Mesenchymal stem cell (in vitro differentiated cells and primary cell): ENCODE measurements at regions not wholly inside any gene's neighbourhood (a gene's known extent, or its start where the extent isn't known, plus 50 kb on each side); places are given as distances from the start of the nearest gene placed in this dataset.

Experiments
- DNase-seq: peaks from one replicate; pipeline ENCODE4 v3.0.0-alpha.2; 2013
- H2AFZ ChIP-seq: one replicate; pipeline ENCODE4 v1.6.1; 2013; ENCODE audit warnings: low read depth, mild to moderate bottlenecking, control low read depth, inconsistent platforms, low read length, moderate library complexity
- H2AK5ac ChIP-seq: 2 replicates; pipeline ENCODE4 v1.6.1; 2013; ENCODE audit warnings: low read length, moderate library complexity, mild to moderate bottlenecking, inconsistent platforms; ENCODE audit not compliant: severe bottlenecking
- H2BK120ac ChIP-seq: one replicate; pipeline ENCODE4 v1.6.1; 2013; ENCODE audit warnings: low read depth, mild to moderate bottlenecking, inconsistent platforms, low read length, moderate library complexity
- H2BK12ac ChIP-seq, 2 experiments: one replicate each; pipeline ENCODE4 v1.6.1; 2013; ENCODE audit warnings: inconsistent platforms in 2 of 2, low read length in 2 of 2, mild to moderate bottlenecking in 2 of 2, moderate library complexity in 2 of 2, control low read depth in 1 of 2
- H2BK15ac ChIP-seq: one replicate; pipeline ENCODE4 v1.6.1; 2013; ENCODE audit warnings: mild to moderate bottlenecking, low read depth, inconsistent platforms; ENCODE audit not compliant: poor library complexity, severe bottlenecking
- H2BK5ac ChIP-seq: 2 replicates; pipeline ENCODE4 v1.6.1; 2013; ENCODE audit warnings: low read depth, mild to moderate bottlenecking, low read length, control low read depth, inconsistent platforms; ENCODE audit not compliant: poor library complexity, severe bottlenecking
- H3K14ac ChIP-seq, 2 experiments: one replicate each; pipeline ENCODE4 v1.6.1; 2013; ENCODE audit warnings: inconsistent platforms in 2 of 2, low read length in 2 of 2, control low read depth in 1 of 2, mild to moderate bottlenecking in 1 of 2, moderate library complexity in 1 of 2
- H3K18ac ChIP-seq, 2 experiments: one replicate each; pipeline ENCODE4 v1.6.1; 2013; ENCODE audit warnings: inconsistent platforms in 2 of 2, low read length in 2 of 2, control low read depth in 1 of 2, low read depth in 1 of 2, mild to moderate bottlenecking in 1 of 2
- H3K23ac ChIP-seq, 2 experiments: one replicate each; pipeline ENCODE4 v1.6.1; 2013; ENCODE audit warnings: inconsistent platforms in 2 of 2, low read length in 2 of 2, mild to moderate bottlenecking in 2 of 2, moderate library complexity in 2 of 2, control low read depth in 1 of 2
- H3K27ac ChIP-seq: 2 replicates; pipeline ENCODE4 v1.5.1; 2013; ENCODE audit warnings: mild to moderate bottlenecking, moderate library complexity, low read length, control low read depth, inconsistent platforms; ENCODE audit not compliant: poor library complexity, severe bottlenecking
- H3K27me3 ChIP-seq, 2 experiments: 2 replicates each; pipeline versions ENCODE4 v1.6.1 to v1.7.0; 2013; ENCODE audit warnings: low read length in 2 of 2, mild to moderate bottlenecking in 2 of 2, moderate library complexity in 2 of 2, control low read depth in 1 of 2, inconsistent platforms in 1 of 2; ENCODE audit not compliant: control insufficient read depth in 1 of 2, insufficient read depth in 1 of 2
- H3K36me3 ChIP-seq, 2 experiments: 2 replicates each; pipeline versions ENCODE4 v1.6.1 to v1.7.0; 2013; ENCODE audit warnings: low read length in 2 of 2, control low read depth in 1 of 2, inconsistent platforms in 1 of 2, low read depth in 1 of 2, mild to moderate bottlenecking in 1 of 2; ENCODE audit not compliant: insufficient read depth in 2 of 2, control insufficient read depth in 1 of 2
- H3K4ac ChIP-seq, 2 experiments: one replicate each; pipeline ENCODE4 v1.6.1; 2013; ENCODE audit warnings: inconsistent platforms in 2 of 2, low read length in 2 of 2, mild to moderate bottlenecking in 2 of 2, moderate library complexity in 2 of 2, control low read depth in 1 of 2, low read depth in 1 of 2
- H3K4me1 ChIP-seq: 2 replicates; pipeline ENCODE4 v1.6.1; 2013; ENCODE audit warnings: low read depth, low read length, control low read depth; ENCODE audit not compliant: control insufficient read depth, insufficient read depth
- H3K4me2 ChIP-seq: 2 replicates; pipeline ENCODE4 v1.6.1; 2013; ENCODE audit warnings: low read length, mild to moderate bottlenecking, inconsistent platforms; ENCODE audit not compliant: poor library complexity, severe bottlenecking
- H3K4me3 ChIP-seq, 2 experiments: 2 replicates each; pipeline versions ENCODE4 v1.5.1 to v1.7.0; 2013; ENCODE audit warnings: low read length in 2 of 2, mild to moderate bottlenecking in 2 of 2, control low read depth in 1 of 2, low read depth in 1 of 2; ENCODE audit not compliant: insufficient read depth in 1 of 2
- H3K79me1 ChIP-seq: replicated peaks from 2 replicates; pipeline ENCODE4 v1.6.1; 2013; ENCODE audit warnings: mild to moderate bottlenecking, control low read depth, low read length, inconsistent platforms; ENCODE audit not compliant: poor library complexity, severe bottlenecking
- H3K9ac ChIP-seq: 2 replicates; pipeline ENCODE4 v1.7.0; 2013; ENCODE audit warnings: mild to moderate bottlenecking, low read length, moderate library complexity
- H3K9me3 ChIP-seq: 2 replicates; pipeline ENCODE4 v1.7.0; 2013; ENCODE audit warnings: mild to moderate bottlenecking, low read length; ENCODE audit not compliant: control insufficient read depth
- H4K8ac ChIP-seq: one replicate; pipeline ENCODE4 v1.6.1; 2013; ENCODE audit warnings: inconsistent platforms, mild to moderate bottlenecking, low read length, moderate library complexity
- H4K91ac ChIP-seq: one replicate; pipeline ENCODE4 v1.6.1; 2013; ENCODE audit warnings: mild to moderate bottlenecking, low read length, inconsistent platforms
- WGBS: methylation state at CpG from one replicate; pipeline ENCODE4 v1.1.7; 2013; ENCODE audit warnings: mixed read lengths; 5-methylcytosine and 5-hydroxymethylcytosine counted together

DNA sequence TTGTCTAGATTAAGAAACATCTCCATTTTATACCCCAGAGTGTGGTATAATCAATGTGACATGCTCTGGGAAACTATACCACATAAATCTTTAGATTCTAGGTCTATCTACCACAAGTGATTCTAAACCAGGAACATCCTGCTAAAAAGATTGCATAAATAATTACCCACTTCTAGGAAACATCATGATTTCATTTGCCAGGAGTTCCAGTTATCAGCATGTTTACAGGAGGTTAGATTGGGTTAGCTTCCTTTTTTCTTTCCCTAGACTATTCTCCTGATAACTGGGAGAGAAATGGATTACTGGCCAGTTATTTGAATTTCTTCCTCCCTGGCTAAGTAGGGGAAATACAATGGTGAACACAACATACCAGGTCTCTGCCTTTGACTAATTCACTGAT lies 230.3 kb upstream of the BOD1L1 start:
- Histone ChIP-seq H2BK5ac (no peak overlapping the region), H2BK15ac (no peak overlapping the region), H3K14ac (no peak overlapping the region), H2AK5ac (no peak overlapping the region), H2BK120ac (no peak overlapping the region), H3K27ac (no peak overlapping the region), H3K4me1 (no peaks in the 10 kb centered on the region), H4K8ac (no peak overlapping the region), H3K36me3 (no peaks in the 10 kb centered on the region), H3K9me3 (peaks cover 13% of the 10 kb centered on the region), H3K79me1 (no peaks in the 10 kb centered on the region), H4K91ac (no peak overlapping the region), H3K4me2 (no peak overlapping the region), H3K27me3 (no peaks in the 10 kb centered on the region), H2AFZ (no peak overlapping the region), H3K4ac (no peak overlapping the region), H2BK12ac (no peak overlapping the region), H3K4me3 (no peak overlapping the region), H3K18ac (no peak overlapping the region), H3K23ac (no peak overlapping the region), H3K9ac (no peak overlapping the region)
- no peak for DNase-seq

DNA sequence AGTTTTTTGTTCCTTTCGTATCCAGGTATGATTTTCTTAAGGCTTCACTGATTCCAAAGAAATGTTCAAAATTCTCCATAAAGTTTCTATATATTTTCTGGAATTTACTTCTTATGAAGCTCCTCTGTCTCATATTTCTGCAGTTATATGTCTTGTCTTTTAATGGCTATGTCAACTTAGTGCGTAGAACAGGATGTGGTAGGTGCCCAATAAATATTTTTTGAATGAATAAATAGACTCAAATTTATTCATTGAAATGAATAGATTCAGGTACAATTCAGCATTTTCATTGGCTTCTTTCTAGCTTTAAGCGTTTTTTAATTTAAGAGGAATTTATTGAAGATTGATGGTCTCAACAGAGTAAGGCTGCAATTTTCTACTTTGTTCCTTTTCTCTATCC lies 231.9 kb upstream of the BOD1L1 start:
- H2BK120ac ChIP-seq, result no peak overlapping the region

GRCh38 chr4:13860126-13860525 lies 232.6 kb upstream of the BOD1L1 start:
- H3K36me3 ChIP-seq, result no peaks in the 10 kb centered on the region
- peaks cover 21% of the 10 kb centered on the region for H3K9me3 ChIP-seq
- H2BK5ac ChIP-seq, result no peak overlapping the region
- H4K8ac ChIP-seq, result no peak overlapping the region
- no peak overlapping the region for H4K91ac ChIP-seq
- H2BK120ac ChIP-seq, result no peak overlapping the region
- no peak overlapping the region for H2BK12ac ChIP-seq
- no peak overlapping the region for H2BK15ac ChIP-seq
- no peak overlapping the region for H3K4me3 ChIP-seq
- H3K4ac ChIP-seq, result no peak overlapping the region
- no peak overlapping the region for H3K23ac ChIP-seq
- no peak overlapping the region for H3K9ac ChIP-seq
- H3K79me1 ChIP-seq, result no peaks in the 10 kb centered on the region
- H2AK5ac ChIP-seq, result no peak overlapping the region
- no peaks in the 10 kb centered on the region for H3K27me3 ChIP-seq
- H3K18ac ChIP-seq, result no peak overlapping the region
- no peak overlapping the region for H3K4me2 ChIP-seq
- H3K27ac ChIP-seq, result no peak overlapping the region
- 92% methylated on average over 1 of the region's 1 CpG for WGBS
- no peak overlapping the region for H2AFZ ChIP-seq
- no peak overlapping the region for H3K14ac ChIP-seq
- DNase-seq, result no peak
- no peaks in the 10 kb centered on the region for H3K4me1 ChIP-seq

More for the DNA sequence above, 231.9 kb upstream of the BOD1L1 start:
- Histone ChIP-seq H3K27ac (no peak overlapping the region), H4K91ac (no peak overlapping the region), H3K36me3 (no peaks in the 10 kb centered on the region), H3K4me3 (no peak overlapping the region), H3K4me2 (no peak overlapping the region), H3K18ac (no peak overlapping the region), H3K27me3 (no peaks in the 10 kb centered on the region), H4K8ac (no peak overlapping the region), H3K14ac (no peak overlapping the region), H3K4me1 (no peaks in the 10 kb centered on the region), H3K4ac (no peak overlapping the region), H2AFZ (no peak overlapping the region), H3K23ac (no peak overlapping the region), H2AK5ac (no peak overlapping the region), H3K79me1 (no peaks in the 10 kb centered on the region), H2BK5ac (no peak overlapping the region), H3K9me3 (peaks cover 18% of the 10 kb centered on the region), H2BK15ac (no peak overlapping the region), H3K9ac (no peak overlapping the region), H2BK12ac (no peak overlapping the region)
- no CpG with 5 or more reads among the region's 3 CpGs for WGBS
- DNase-seq, result no peak

GRCh38 chr4:13865871-13866669 lies 238.5 kb upstream of the BOD1L1 start:
- no peak overlapping the region for H2AFZ ChIP-seq
- no peak overlapping the region for H4K8ac ChIP-seq
- H2BK120ac ChIP-seq, result no peak overlapping the region
- no peak overlapping the region for H3K27ac ChIP-seq
- H3K27me3 ChIP-seq, result no peaks in the 10 kb centered on the region
- H4K91ac ChIP-seq, result no peak overlapping the region
- H3K9me3 ChIP-seq, result peaks cover 15% of the 10 kb centered on the region
- no peak overlapping the region for H3K4me3 ChIP-seq
- H2BK15ac ChIP-seq, result no peak overlapping the region
- H3K79me1 ChIP-seq, result no peaks in the 10 kb centered on the region
- no peak overlapping the region for H3K14ac ChIP-seq
- peak overlapping the region; percentile 18 for H3K9ac ChIP-seq
- DNase-seq, result peak; percentile 13
- no peaks in the 10 kb centered on the region for H3K4me1 ChIP-seq
- H3K4ac ChIP-seq, result no peak overlapping the region
- H3K23ac ChIP-seq, result no peak overlapping the region
- H2AK5ac ChIP-seq, result no peak overlapping the region
- no peak overlapping the region for H2BK12ac ChIP-seq
- no peak overlapping the region for H3K4me2 ChIP-seq
- H3K36me3 ChIP-seq, result no peaks in the 10 kb centered on the region
- no peak overlapping the region for H3K18ac ChIP-seq
- no peak overlapping the region for H2BK5ac ChIP-seq
- WGBS, result 57% methylated on average over 4 of the region's 7 CpGs
